Bronchial epithelial cell (primary cell): ENCODE measurements at regions not wholly inside any gene's neighbourhood (a gene's known extent, or its start where the extent isn't known, plus 50 kb on each side); places are given as distances from the start of the nearest gene placed in this dataset.

Experiments
- DNase-seq: peaks from one replicate; pipeline ENCODE4 v3.0.0-alpha.2; 2010; ENCODE audit warnings: low read depth
- FAIRE-seq: peaks from 2 replicates; lab custom pipeline; 2011; peaks lifted over from hg19 to GRCh38; lab: Jason Lieb, UNC
- H3K27me3 ChIP-seq: 2 replicates; pipeline ENCODE4 v1.5.1; 2011; ENCODE audit warnings: low read length; ENCODE audit not compliant: control insufficient read depth, insufficient read depth
- H3K36me3 ChIP-seq: 2 replicates; pipeline ENCODE4 v1.5.1; 2011; ENCODE audit warnings: low read length; ENCODE audit not compliant: control insufficient read depth, insufficient read depth
- H3K4me3 ChIP-seq: 2 replicates; pipeline ENCODE4 v1.5.1; 2011; ENCODE audit warnings: mild to moderate bottlenecking, low read depth, low read length, control low read depth
- TF ChIP-seq, protein P1 (sequence below): IDR thresholded peaks from 2 replicates; pipeline ENCODE4 v1.5.1; 2011; ENCODE audit warnings: mild to moderate bottlenecking, moderate library complexity, low read length, control low read depth, inconsistent platforms; ENCODE audit not compliant: insufficient read depth, severe bottlenecking

GRCh38 chr2:82124629-82125028, 1820.1 kb upstream of the LRRTM1 start:
- no peaks in the 10 kb centered on the region for H3K36me3 ChIP-seq
- no peak overlapping the region for H3K4me3 ChIP-seq
- H3K27me3 ChIP-seq, result no peaks in the 10 kb centered on the region
- no peak for DNase-seq
- no peak for FAIRE-seq
- TF ChIP-seq, protein P1, sequence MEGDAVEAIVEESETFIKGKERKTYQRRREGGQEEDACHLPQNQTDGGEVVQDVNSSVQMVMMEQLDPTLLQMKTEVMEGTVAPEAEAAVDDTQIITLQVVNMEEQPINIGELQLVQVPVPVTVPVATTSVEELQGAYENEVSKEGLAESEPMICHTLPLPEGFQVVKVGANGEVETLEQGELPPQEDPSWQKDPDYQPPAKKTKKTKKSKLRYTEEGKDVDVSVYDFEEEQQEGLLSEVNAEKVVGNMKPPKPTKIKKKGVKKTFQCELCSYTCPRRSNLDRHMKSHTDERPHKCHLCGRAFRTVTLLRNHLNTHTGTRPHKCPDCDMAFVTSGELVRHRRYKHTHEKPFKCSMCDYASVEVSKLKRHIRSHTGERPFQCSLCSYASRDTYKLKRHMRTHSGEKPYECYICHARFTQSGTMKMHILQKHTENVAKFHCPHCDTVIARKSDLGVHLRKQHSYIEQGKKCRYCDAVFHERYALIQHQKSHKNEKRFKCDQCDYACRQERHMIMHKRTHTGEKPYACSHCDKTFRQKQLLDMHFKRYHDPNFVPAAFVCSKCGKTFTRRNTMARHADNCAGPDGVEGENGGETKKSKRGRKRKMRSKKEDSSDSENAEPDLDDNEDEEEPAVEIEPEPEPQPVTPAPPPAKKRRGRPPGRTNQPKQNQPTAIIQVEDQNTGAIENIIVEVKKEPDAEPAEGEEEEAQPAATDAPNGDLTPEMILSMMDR, result no peak

- TF ChIP-seq, protein P1, result no peak
- DNase-seq (no peak), FAIRE-seq (no peak)
- no peak overlapping the region for H3K4me3 ChIP-seq
- H3K27me3 ChIP-seq, result no peaks in the 10 kb centered on the region
- H3K36me3 ChIP-seq, result no peaks in the 10 kb centered on the region
These were observed 1816.1 kb upstream of the LRRTM1 start for GRCh38 chr2:82120654-82121053.

GRCh38 chr2:82120115-82120514, 1815.6 kb upstream of the LRRTM1 start:
- no peak overlapping the region for H3K4me3 ChIP-seq
- no peak for FAIRE-seq
- DNase-seq, result no peak
- no peaks in the 10 kb centered on the region for H3K36me3 ChIP-seq
- no peaks in the 10 kb centered on the region for H3K27me3 ChIP-seq
- TF ChIP-seq, protein P1, result no peak

DNA sequence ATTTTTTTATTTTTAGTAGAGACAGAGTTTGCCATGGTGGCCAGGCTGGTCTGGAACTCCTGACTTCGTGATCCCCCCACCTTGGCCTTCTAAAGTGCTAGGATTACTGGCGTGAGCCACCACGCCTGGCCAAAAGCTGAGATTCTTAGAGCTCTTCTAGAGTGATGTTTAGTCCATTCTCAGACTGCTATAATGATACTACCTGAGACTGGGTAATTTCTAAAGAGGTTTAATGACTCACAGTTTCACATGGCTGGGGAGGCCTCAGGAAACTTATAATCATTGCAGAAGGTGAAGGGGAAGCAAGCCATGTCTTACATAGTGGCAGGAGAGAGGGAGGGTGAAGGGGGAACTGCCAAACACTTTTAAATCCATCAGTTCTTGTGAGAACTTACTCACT, 1804.9 kb upstream of the LRRTM1 start:
- TF ChIP-seq, protein P1, result no peak
- no peaks in the 10 kb centered on the region for H3K27me3 ChIP-seq
- no peak for DNase-seq

GRCh38 chr2:82098617-82099016, 1794.1 kb upstream of the LRRTM1 start:
- Histone ChIP-seq H3K36me3 (no peaks in the 10 kb centered on the region), H3K4me3 (no peak overlapping the region), H3K27me3 (no peaks in the 10 kb centered on the region)
- DNase-seq (no peak), FAIRE-seq (no peak)
- TF ChIP-seq, protein P1, result no peak

More for the DNA sequence above, 1804.9 kb upstream of the LRRTM1 start:
- Histone ChIP-seq H3K4me3 (no peak overlapping the region), H3K36me3 (no peaks in the 10 kb centered on the region)
- no peak for FAIRE-seq

DNA sequence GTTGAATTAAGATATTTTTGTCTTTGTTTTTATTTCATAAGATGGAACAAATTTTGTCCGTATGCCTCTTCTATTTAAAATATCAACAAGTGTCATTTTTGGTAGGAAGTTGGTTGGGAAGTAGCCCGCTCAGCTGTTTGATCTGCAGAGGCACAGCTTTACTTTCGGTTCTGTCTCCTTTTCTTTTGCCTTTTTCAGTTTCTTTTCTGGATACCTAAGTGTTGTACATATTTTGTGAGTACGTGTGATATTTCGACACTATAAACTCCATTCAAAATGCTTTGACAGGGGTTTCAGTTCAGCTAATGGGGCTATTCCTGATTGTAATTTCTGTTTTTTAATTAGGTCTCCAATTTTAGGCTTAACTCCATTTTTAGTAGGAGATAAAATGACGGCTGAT, 1785.0 kb upstream of the LRRTM1 start:
- H3K4me3 ChIP-seq, result no peak overlapping the region
- no peak for FAIRE-seq
- no peak for DNase-seq
- no peaks in the 10 kb centered on the region for H3K36me3 ChIP-seq
- TF ChIP-seq, protein P1, result no peak
- H3K27me3 ChIP-seq, result no peaks in the 10 kb centered on the region
